DND-41 (cell line): ENCODE measurements at regions not wholly inside any gene's neighbourhood (a gene's known extent, or its start where the extent isn't known, plus 50 kb on each side); places are given as distances from the start of the nearest gene placed in this dataset.

Experiments
- ATAC-seq: fragments of 200-7000 bp; cut with Tn5 transposase; 3 replicates; pipeline ENCODE4 v1.9.1; 2021; ENCODE audit warnings: low read depth; ENCODE audit not compliant: insufficient read depth
- DNase-seq: peaks from one replicate; pipeline ENCODE4 v3.0.0-alpha.2; 2020
- H2AFZ ChIP-seq: 2 replicates; pipeline ENCODE4 v1.6.0; 2012; ENCODE audit warnings: low read depth, low read length
- H3K27ac ChIP-seq: 2 replicates; pipeline ENCODE4 v1.5.1; 2012; ENCODE audit warnings: low read length, inconsistent platforms
- H3K27me3 ChIP-seq: fragments of 200-600 bp; sonication (generic); 2 replicates; pipeline ENCODE4 v1.6.0; 2012; ENCODE audit warnings: low read length, mild to moderate bottlenecking, inconsistent platforms; ENCODE audit not compliant: insufficient read depth, poor library complexity
- H3K36me3 ChIP-seq: 2 replicates; pipeline ENCODE4 v1.5.1; 2012; ENCODE audit warnings: low read length, inconsistent platforms; ENCODE audit not compliant: insufficient read depth
- H3K4me1 ChIP-seq: 2 replicates; pipeline ENCODE4 v1.5.1; 2012; ENCODE audit warnings: mild to moderate bottlenecking, low read length; ENCODE audit not compliant: insufficient read depth
- H3K4me2 ChIP-seq: 2 replicates; pipeline ENCODE4 v1.6.0; 2012; ENCODE audit warnings: mild to moderate bottlenecking, moderate library complexity, low read length, inconsistent platforms; ENCODE audit not compliant: insufficient read depth
- H3K4me3 ChIP-seq, 2 experiments: fragments of 200-600 bp in 1 of 2; shearing (Covaris generic) in 1 of 2; 2 replicates each; pipeline ENCODE4 v1.5.1; 2012 to 2016; ENCODE audit warnings: inconsistent platforms in 2 of 2, low read length in 2 of 2, mild to moderate bottlenecking in 2 of 2, low read depth in 1 of 2, moderate library complexity in 1 of 2
- H3K79me2 ChIP-seq: 2 replicates; pipeline ENCODE4 v1.6.0; 2012; ENCODE audit warnings: low read length, inconsistent platforms; ENCODE audit not compliant: insufficient read depth
- H3K9ac ChIP-seq: 2 replicates; pipeline ENCODE4 v1.6.0; 2012; ENCODE audit warnings: low read depth, mild to moderate bottlenecking, inconsistent platforms, low read length, moderate library complexity
- H3K9me3 ChIP-seq: 2 replicates; pipeline ENCODE4 v1.5.1; 2012; ENCODE audit warnings: low read length, moderate library complexity, mild to moderate bottlenecking, inconsistent platforms; ENCODE audit not compliant: insufficient read depth, severe bottlenecking
- H4K20me1 ChIP-seq: 2 replicates; pipeline ENCODE4 v1.6.0; 2012; ENCODE audit warnings: low read length; ENCODE audit not compliant: insufficient read depth
- EZH2 ChIP-seq: IDR thresholded peaks from 3 replicates; pipeline ENCODE4 v1.6.1; 2012; ENCODE audit warnings: borderline replicate concordance, low read depth, mild to moderate bottlenecking, moderate library complexity, low read length, inconsistent platforms; ENCODE audit not compliant: severe bottlenecking
- TF ChIP-seq, protein P1 (sequence below): IDR thresholded peaks from 2 replicates; pipeline ENCODE4 v1.5.1; 2012; ENCODE audit warnings: borderline replicate concordance, low read length, moderate library complexity, mild to moderate bottlenecking; ENCODE audit not compliant: poor library complexity, severe bottlenecking; ENCODE audit errors: extremely low read depth

DNA sequence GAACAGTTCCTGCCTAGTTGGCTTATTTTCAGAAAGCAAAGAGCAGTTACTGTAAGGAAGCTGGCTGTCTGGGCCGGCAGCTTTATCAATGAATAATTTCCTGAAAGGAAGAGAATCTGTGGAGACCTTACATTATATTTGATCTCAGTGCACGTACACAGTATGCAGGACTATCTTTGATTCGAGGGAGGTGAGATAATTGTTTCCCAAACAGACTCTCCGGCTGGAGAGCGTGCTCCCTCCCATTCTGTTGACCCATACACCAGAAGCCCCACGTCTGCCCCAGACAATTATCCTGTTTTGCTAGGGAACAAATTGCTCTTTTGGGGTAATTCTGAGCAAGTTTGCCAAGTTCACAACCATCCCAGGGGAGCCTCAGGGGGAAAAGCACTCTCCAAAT, 1115.0 kb downstream of the VRK1 start:
- no peak overlapping the region for H3K9ac ChIP-seq
- ATAC-seq (no peak), DNase-seq (no peak)
- H2AFZ ChIP-seq, result no peak overlapping the region
- H3K27ac ChIP-seq, result no peak overlapping the region
- no peaks in the 10 kb centered on the region for H3K27me3 ChIP-seq
- TF ChIP-seq EZH2, result no peak
- TF ChIP-seq, protein P1, sequence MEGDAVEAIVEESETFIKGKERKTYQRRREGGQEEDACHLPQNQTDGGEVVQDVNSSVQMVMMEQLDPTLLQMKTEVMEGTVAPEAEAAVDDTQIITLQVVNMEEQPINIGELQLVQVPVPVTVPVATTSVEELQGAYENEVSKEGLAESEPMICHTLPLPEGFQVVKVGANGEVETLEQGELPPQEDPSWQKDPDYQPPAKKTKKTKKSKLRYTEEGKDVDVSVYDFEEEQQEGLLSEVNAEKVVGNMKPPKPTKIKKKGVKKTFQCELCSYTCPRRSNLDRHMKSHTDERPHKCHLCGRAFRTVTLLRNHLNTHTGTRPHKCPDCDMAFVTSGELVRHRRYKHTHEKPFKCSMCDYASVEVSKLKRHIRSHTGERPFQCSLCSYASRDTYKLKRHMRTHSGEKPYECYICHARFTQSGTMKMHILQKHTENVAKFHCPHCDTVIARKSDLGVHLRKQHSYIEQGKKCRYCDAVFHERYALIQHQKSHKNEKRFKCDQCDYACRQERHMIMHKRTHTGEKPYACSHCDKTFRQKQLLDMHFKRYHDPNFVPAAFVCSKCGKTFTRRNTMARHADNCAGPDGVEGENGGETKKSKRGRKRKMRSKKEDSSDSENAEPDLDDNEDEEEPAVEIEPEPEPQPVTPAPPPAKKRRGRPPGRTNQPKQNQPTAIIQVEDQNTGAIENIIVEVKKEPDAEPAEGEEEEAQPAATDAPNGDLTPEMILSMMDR, result no peak
- no peaks in the 10 kb centered on the region for H3K9me3 ChIP-seq
- H3K79me2 ChIP-seq, result no peaks in the 10 kb centered on the region
- no peaks in the 10 kb centered on the region for H4K20me1 ChIP-seq
- no peak overlapping the region for H3K4me2 ChIP-seq
- no peaks in the 10 kb centered on the region for H3K4me1 ChIP-seq
- H3K4me3 ChIP-seq, result no peak overlapping the region
- H3K36me3 ChIP-seq, result no peaks in the 10 kb centered on the region

DNA sequence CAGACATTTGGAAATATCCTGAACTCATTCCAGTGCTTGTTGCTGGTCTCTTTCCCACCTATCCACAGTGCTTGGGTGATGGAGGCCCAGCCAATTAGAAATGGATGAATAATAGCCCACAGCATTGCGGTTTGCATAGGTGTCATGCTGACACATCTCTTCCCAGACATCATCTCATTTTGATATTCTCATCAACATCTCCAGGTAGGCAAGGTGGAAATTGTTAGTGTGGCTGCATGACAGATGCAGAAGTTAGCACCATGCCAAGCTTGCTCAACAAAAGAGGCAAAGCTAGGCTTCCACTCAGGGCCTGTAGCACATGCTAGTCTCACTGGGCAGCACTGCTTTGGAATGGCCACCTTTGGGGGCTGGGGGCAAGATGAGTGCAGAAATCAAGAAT, 1118.9 kb downstream of the VRK1 start:
- no peaks in the 10 kb centered on the region for H3K36me3 ChIP-seq
- no peak overlapping the region for H3K27ac ChIP-seq
- H4K20me1 ChIP-seq, result no peaks in the 10 kb centered on the region
- DNase-seq (no peak), ATAC-seq (no peak)
- H3K27me3 ChIP-seq, result no peaks in the 10 kb centered on the region
- H3K9me3 ChIP-seq, result no peaks in the 10 kb centered on the region
- no peak overlapping the region for H3K4me2 ChIP-seq
- TF ChIP-seq EZH2, result no peak
- TF ChIP-seq, protein P1, result no peak
- no peak overlapping the region for H3K9ac ChIP-seq
- H3K79me2 ChIP-seq, result no peaks in the 10 kb centered on the region
- no peak overlapping the region for H3K4me3 ChIP-seq
- no peak overlapping the region for H2AFZ ChIP-seq
- no peaks in the 10 kb centered on the region for H3K4me1 ChIP-seq

DNA sequence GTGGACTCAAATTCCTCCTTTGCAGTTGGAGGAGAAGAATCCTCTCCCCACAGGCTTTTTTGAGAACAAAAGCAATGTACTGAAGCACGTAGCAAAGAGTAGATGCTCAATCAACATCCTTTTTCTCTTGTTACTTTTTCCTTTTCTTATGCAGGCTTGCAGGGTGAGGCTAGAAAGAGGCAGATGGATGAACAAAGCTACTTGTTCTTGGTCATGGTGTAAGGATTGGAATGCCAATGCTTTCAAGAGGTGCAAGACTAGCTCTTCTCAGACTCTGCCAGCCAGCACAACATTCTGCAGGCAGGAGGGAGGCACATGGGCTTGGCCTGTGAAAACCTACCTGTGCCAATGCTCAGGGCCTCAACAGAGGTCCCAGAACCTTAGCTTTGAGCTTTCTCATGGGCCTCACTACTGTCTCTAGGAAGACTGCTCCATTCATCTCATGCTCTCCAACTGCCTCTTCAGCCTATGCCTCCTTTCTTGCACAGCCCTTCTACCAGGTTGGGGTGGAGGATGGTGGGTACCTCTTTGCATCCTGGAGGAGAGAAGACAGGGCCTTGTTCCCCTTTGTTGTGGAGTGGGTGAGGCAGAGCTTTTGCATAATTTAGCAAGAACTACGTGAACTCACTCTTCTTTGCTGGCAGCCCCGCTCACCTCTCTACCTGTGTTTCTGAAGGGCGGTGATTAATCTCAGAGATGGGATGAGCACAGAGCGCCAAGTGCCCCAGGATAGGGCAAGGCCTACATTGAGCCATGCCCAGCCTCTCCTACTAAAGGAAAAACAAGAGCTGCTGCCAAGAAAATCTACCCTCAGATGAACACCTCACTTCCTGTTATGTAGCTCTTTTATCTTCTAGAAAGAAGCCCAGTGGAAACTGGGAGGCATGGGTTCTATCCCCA, 1119.7 kb downstream of the VRK1 start:
- DNase-seq, result no peak
- TF ChIP-seq, protein P1, result no peak
- no peak for TF ChIP-seq EZH2

More for the DNA sequence above, 1119.7 kb downstream of the VRK1 start:
- no peak overlapping the region for H2AFZ ChIP-seq
- no peak overlapping the region for H3K9ac ChIP-seq
- H4K20me1 ChIP-seq, result no peaks in the 10 kb centered on the region
- H3K4me3 ChIP-seq, result no peak overlapping the region
- H3K27ac ChIP-seq, result no peak overlapping the region
- no peaks in the 10 kb centered on the region for H3K36me3 ChIP-seq
- ATAC-seq, result no peak; the same call in 2 of the 3 replicates
- no peaks in the 10 kb centered on the region for H3K9me3 ChIP-seq
- no peaks in the 10 kb centered on the region for H3K4me1 ChIP-seq
- no peaks in the 10 kb centered on the region for H3K79me2 ChIP-seq
- no peaks in the 10 kb centered on the region for H3K27me3 ChIP-seq
- no peak overlapping the region for H3K4me2 ChIP-seq
